ENCODE measurements at regions not wholly inside any gene's neighbourhood (a gene's known extent, or its start where the extent isn't known, plus 50 kb on each side); places are given as distances from the start of the nearest gene placed in this dataset.

GRCh38 chr6:34606477-34607265 is 50.5 kb upstream of the SPDEF start:
- no peak for TF ChIP-seq USF2 (CRISPR knock-in tag; IDR thresholded peaks at IDR 0.05)
- TF ChIP-seq, protein P1, sequence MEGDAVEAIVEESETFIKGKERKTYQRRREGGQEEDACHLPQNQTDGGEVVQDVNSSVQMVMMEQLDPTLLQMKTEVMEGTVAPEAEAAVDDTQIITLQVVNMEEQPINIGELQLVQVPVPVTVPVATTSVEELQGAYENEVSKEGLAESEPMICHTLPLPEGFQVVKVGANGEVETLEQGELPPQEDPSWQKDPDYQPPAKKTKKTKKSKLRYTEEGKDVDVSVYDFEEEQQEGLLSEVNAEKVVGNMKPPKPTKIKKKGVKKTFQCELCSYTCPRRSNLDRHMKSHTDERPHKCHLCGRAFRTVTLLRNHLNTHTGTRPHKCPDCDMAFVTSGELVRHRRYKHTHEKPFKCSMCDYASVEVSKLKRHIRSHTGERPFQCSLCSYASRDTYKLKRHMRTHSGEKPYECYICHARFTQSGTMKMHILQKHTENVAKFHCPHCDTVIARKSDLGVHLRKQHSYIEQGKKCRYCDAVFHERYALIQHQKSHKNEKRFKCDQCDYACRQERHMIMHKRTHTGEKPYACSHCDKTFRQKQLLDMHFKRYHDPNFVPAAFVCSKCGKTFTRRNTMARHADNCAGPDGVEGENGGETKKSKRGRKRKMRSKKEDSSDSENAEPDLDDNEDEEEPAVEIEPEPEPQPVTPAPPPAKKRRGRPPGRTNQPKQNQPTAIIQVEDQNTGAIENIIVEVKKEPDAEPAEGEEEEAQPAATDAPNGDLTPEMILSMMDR (IDR thresholded peaks at IDR 0.05): no peak

Data from WTC11 (cell line).